ENCODE measurements at regions not wholly inside any gene's neighbourhood (a gene's known extent, or its start where the extent isn't known, plus 50 kb on each side); places are given as distances from the start of the nearest gene placed in this dataset.

- TF ChIP-seq CTCF (conservative IDR thresholded peaks at IDR 0.05; ENCODE audit: low read depth, low read length) = no peak
- no peak for TF ChIP-seq EZH2 (IDR thresholded peaks at IDR 0.05; ENCODE audit: borderline replicate concordance, low read depth, low read length, poor library complexity, severe bottlenecking)
These were observed 260.4 kb downstream of the SMARCA1 start for GRCh38 chrX:129262912-129263311.
